GM12878 (cell line): ENCODE measurements at regions not wholly inside any gene's neighbourhood (a gene's known extent, or its start where the extent isn't known, plus 50 kb on each side); places are given as distances from the start of the nearest gene placed in this dataset.

Experiments
- EGR1 ChIP-seq, 2 experiments: IDR thresholded peaks; 1 replicate in 1 of 2; 2 replicates in 1 of 2; pipeline ENCODE4 v1.6.1; 2011 to 2012; ENCODE audit warnings: low read depth in 2 of 2, low read length in 2 of 2, borderline replicate concordance in 1 of 2, mild to moderate bottlenecking in 1 of 2, moderate library complexity in 1 of 2
- MYC ChIP-seq: IDR thresholded peaks from 2 replicates; pipeline ENCODE4 v1.6.1; 2011; ENCODE audit warnings: mild to moderate bottlenecking, low read length, moderate library complexity, inconsistent platforms; ENCODE audit not compliant: insufficient read depth, insufficient replicate concordance, insufficient read length, severe bottlenecking

- TF ChIP-seq MYC (no peak), EGR1 (IDR thresholded peaks at IDR 0.05; ENCODE audit: borderline replicate concordance in 1 of 2, low read depth in 2 of 2, low read length in 2 of 2) (no peak)
Observed at GRCh38 chr2:237260686-237261085, 153.3 kb downstream of the COL6A3 start.
